C4-2B (cell line): ENCODE measurements at regions not wholly inside any gene's neighbourhood (a gene's known extent, or its start where the extent isn't known, plus 50 kb on each side); places are given as distances from the start of the nearest gene placed in this dataset.

Experiments
- CTCF ChIP-seq: fragments of 450-650 bp; conservative IDR thresholded peaks from 2 replicates; pipeline ENCODE4 v1.5.1; 2017; ENCODE audit warnings: mild to moderate bottlenecking
- ZFX ChIP-seq: fragments of 450-650 bp; IDR thresholded peaks from 2 replicates; pipeline ENCODE4 v1.6.1; 2017

- no peak for TF ChIP-seq CTCF
- no peak for TF ChIP-seq ZFX
Measured at GRCh38 chrX:121641560-121641959, 594.1 kb downstream of the GLUD2 start.
